Neural cell (in vitro differentiated cells): ENCODE measurements at regions not wholly inside any gene's neighbourhood (a gene's known extent, or its start where the extent isn't known, plus 50 kb on each side); places are given as distances from the start of the nearest gene placed in this dataset.
"Not testable (repeated sequence)": the region's sequence is repeated elsewhere in the genome, so short reads cannot be mapped to it uniquely, and the experiment has no call there.

ENCODE experiments used
- H2AFZ ChIP-seq: fragments of 200-600, 300-800 bp; sonication (generic), shearing (Covaris generic); 2 replicates; pipeline ENCODE4 v1.6.0; 2014; ENCODE audit warnings: low read depth, mild to moderate bottlenecking, antibody characterized with exemption, low read length, moderate library complexity
- H3F3A ChIP-seq: fragments of 200-600 bp; shearing (Covaris generic); 2 replicates; pipeline ENCODE4 v1.6.1; 2016; ENCODE audit warnings: mild to moderate bottlenecking, moderate library complexity, mixed read lengths, antibody characterized with exemption, low read length; ENCODE audit not compliant: insufficient read depth, poor library complexity, severe bottlenecking
- H3K27ac ChIP-seq: fragments of 200-600, 300-800 bp; sonication (generic), shearing (Covaris generic); 2 replicates; pipeline ENCODE4 v1.5.1; 2014; ENCODE audit warnings: mild to moderate bottlenecking, low read length, moderate library complexity
- H3K27me3 ChIP-seq: fragments of 300-800, 200-600 bp; sonication (generic), shearing (Covaris generic); 2 replicates; pipeline ENCODE4 v1.6.0; 2014; ENCODE audit warnings: mild to moderate bottlenecking, low read depth, low read length, moderate library complexity; ENCODE audit not compliant: insufficient read depth
- H3K36me3 ChIP-seq: fragments of 300-800, 200-600 bp; sonication (generic), shearing (Covaris generic); 2 replicates; pipeline ENCODE4 v1.5.1; 2014; ENCODE audit warnings: mild to moderate bottlenecking, antibody characterized with exemption, low read length, moderate library complexity; ENCODE audit not compliant: insufficient read depth
- H3K4me2 ChIP-seq: fragments of 300-800, 200-600 bp; sonication (generic), shearing (Covaris generic); 2 replicates; pipeline ENCODE4 v1.6.0; 2014; ENCODE audit warnings: mild to moderate bottlenecking, low read length
- H3K4me3 ChIP-seq: fragments of 300-800, 200-600 bp; sonication (generic), shearing (Covaris generic); 2 replicates; pipeline ENCODE4 v1.5.1; 2014; ENCODE audit warnings: mild to moderate bottlenecking, low read length, moderate library complexity
- H3K79me2 ChIP-seq: fragments of 200-600 bp; shearing (Covaris generic); replicated peaks from 2 replicates; pipeline ENCODE4 v1.6.0; 2014; ENCODE audit warnings: mild to moderate bottlenecking, low read length, moderate library complexity; ENCODE audit not compliant: insufficient read depth
- H3K9ac ChIP-seq: fragments of 300-800, 200-600 bp; sonication (generic), shearing (Covaris generic); 2 replicates; pipeline ENCODE4 v1.6.1; 2016; ENCODE audit warnings: mild to moderate bottlenecking, low read length, mixed read lengths
- H3K9me2 ChIP-seq: fragments of 200-600 bp; shearing (Covaris generic); 2 replicates; pipeline ENCODE4 v1.6.1; 2016; ENCODE audit warnings: mild to moderate bottlenecking, low read length, mixed read lengths; ENCODE audit not compliant: insufficient read depth
- H3K9me3 ChIP-seq: fragments of 200-600, 300-800 bp; sonication (generic), shearing (Covaris generic); 2 replicates; pipeline ENCODE4 v1.6.1; 2016; ENCODE audit warnings: mild to moderate bottlenecking, mixed run types, low read length, moderate library complexity, mixed read lengths
- H4K20me1 ChIP-seq: fragments of 200-600 bp; shearing (Covaris generic); 2 replicates; pipeline ENCODE4 v1.6.1; 2016; ENCODE audit warnings: mild to moderate bottlenecking, mixed run types; ENCODE audit not compliant: insufficient read depth
- CTCF ChIP-seq: fragments of 450-650 bp; IDR thresholded peaks from 2 replicates; pipeline ENCODE4 v1.5.1; 2014; ENCODE audit warnings: antibody characterized with exemption, mild to moderate bottlenecking, moderate library complexity; ENCODE audit not compliant: poor library complexity, severe bottlenecking
- EP300 ChIP-seq: fragments of 450-650 bp; conservative IDR thresholded peaks from 2 replicates; pipeline ENCODE4 v1.6.1; 2014; ENCODE audit warnings: antibody characterized with exemption, mild to moderate bottlenecking, moderate library complexity; ENCODE audit not compliant: poor library complexity, severe bottlenecking
- EZH2 ChIP-seq: fragments of 200-600, 300-800 bp; shearing (Covaris generic), sonication (generic); IDR thresholded peaks from 2 replicates; pipeline ENCODE4 v1.6.1; 2014; ENCODE audit warnings: antibody characterized with exemption, low read length, borderline replicate concordance, mild to moderate bottlenecking; ENCODE audit not compliant: insufficient read depth, poor library complexity, severe bottlenecking
- MXI1 ChIP-seq: fragments of 450-650 bp; conservative IDR thresholded peaks from 2 replicates; pipeline ENCODE4 v1.6.1; 2014; ENCODE audit warnings: antibody characterized with exemption, mild to moderate bottlenecking; ENCODE audit not compliant: poor library complexity, severe bottlenecking
- POLR2AphosphoS5 ChIP-seq: IDR thresholded peaks from 2 replicates; pipeline ENCODE4 v1.6.1; 2012
- RAD21 ChIP-seq: fragments of 450-650 bp; conservative IDR thresholded peaks from 2 replicates; pipeline ENCODE4 v1.6.1; 2014; ENCODE audit warnings: antibody characterized with exemption, mild to moderate bottlenecking, moderate library complexity
- REST ChIP-seq: IDR thresholded peaks from 2 replicates; pipeline ENCODE4 v1.6.1; 2012; ENCODE audit warnings: borderline replicate concordance
- SMC3 ChIP-seq: fragments of 450-650 bp; conservative IDR thresholded peaks from 2 replicates; pipeline ENCODE4 v1.6.1; 2014; ENCODE audit warnings: antibody characterized with exemption, mild to moderate bottlenecking, moderate library complexity; ENCODE audit not compliant: poor library complexity
- TAF1 ChIP-seq: IDR thresholded peaks from 2 replicates; pipeline ENCODE4 v1.6.1; 2012; ENCODE audit warnings: low read depth

GRCh38 chr11:21658654-21659193, 534.2 kb upstream of the ANO5 start:
- H3K27me3 ChIP-seq: no peaks in the 10 kb centered on the region
- H3K9me3 ChIP-seq: no peaks in the 10 kb centered on the region
- no peak overlapping the region for H3K27ac ChIP-seq
- no peak overlapping the region for H3K4me2 ChIP-seq
- H3F3A ChIP-seq: no peaks in the 10 kb centered on the region
- no peak overlapping the region for H2AFZ ChIP-seq
- H3K9ac ChIP-seq: no peak overlapping the region
- no peaks in the 10 kb centered on the region for H4K20me1 ChIP-seq
- H3K36me3 ChIP-seq: no peaks in the 10 kb centered on the region
- H3K4me3 ChIP-seq: no peak overlapping the region
- no peaks in the 10 kb centered on the region for H3K9me2 ChIP-seq
- TF ChIP-seq REST: no peak
- no peak for TF ChIP-seq EP300
- no peak for TF ChIP-seq SMC3
- TF ChIP-seq TAF1: no peak
- no peak for TF ChIP-seq CTCF
- TF ChIP-seq MXI1: no peak
- no peak for TF ChIP-seq RAD21
- TF ChIP-seq POLR2AphosphoS5: no peak
- no peak for TF ChIP-seq EZH2
- H3K79me2 ChIP-seq: no peaks in the 10 kb centered on the region

- H3F3A ChIP-seq, H2AFZ ChIP-seq, H3K27me3 ChIP-seq, H3K79me2 ChIP-seq, H3K4me2 ChIP-seq, H3K9me2 ChIP-seq, H3K36me3 ChIP-seq, H3K4me3 ChIP-seq, H3K9me3 ChIP-seq, H3K9ac ChIP-seq, H4K20me1 ChIP-seq, H3K27ac ChIP-seq: not testable (repeated sequence)
Measured at GRCh38 chr11:21659377-21659776, 533.5 kb upstream of the ANO5 start.

GRCh38 chr11:21659961-21660360, 532.9 kb upstream of the ANO5 start:
- H3K27me3 ChIP-seq: no peaks in the 10 kb centered on the region
- H3K4me3 ChIP-seq: no peak overlapping the region
- H2AFZ ChIP-seq: no peak overlapping the region
- H3K27ac ChIP-seq: no peak overlapping the region
- no peak overlapping the region for H3K9ac ChIP-seq
- no peaks in the 10 kb centered on the region for H3K9me2 ChIP-seq
- no peaks in the 10 kb centered on the region for H4K20me1 ChIP-seq
- no peaks in the 10 kb centered on the region for H3F3A ChIP-seq
- H3K9me3 ChIP-seq: no peaks in the 10 kb centered on the region
- H3K4me2 ChIP-seq: no peak overlapping the region
- H3K79me2 ChIP-seq: no peaks in the 10 kb centered on the region
- TF ChIP-seq REST: no peak
- no peaks in the 10 kb centered on the region for H3K36me3 ChIP-seq
